HG02852 (cell line): ENCODE measurements at regions not wholly inside any gene's neighbourhood (a gene's known extent, or its start where the extent isn't known, plus 50 kb on each side); places are given as distances from the start of the nearest gene placed in this dataset.

Experiments
- ATAC-seq: cut with Tn5 transposase; IDR thresholded peaks from one replicate; pipeline ENCODE4 v1.9.1; 2021; ENCODE audit warnings: mild to moderate bottlenecking, moderate library complexity; ENCODE audit not compliant: unreplicated experiment

DNA sequence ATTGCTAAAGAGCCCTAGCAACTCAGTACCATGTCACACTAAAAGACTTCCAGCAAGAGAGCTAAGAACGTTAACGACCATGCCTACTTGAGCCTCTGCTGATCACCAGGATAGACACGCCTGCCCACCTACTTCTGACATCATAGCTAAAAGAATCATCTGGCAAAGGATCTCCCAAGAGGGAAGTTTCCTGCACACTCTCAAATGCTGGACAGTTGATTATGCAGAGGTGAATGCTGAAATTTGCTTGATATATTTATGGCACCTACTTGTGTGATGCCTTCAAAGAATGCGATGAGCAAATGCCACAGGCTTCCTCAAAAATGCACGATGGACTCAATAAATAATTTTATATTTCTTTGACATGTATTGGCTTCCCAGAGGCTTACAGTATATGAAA, 113.6 kb downstream of the GALC start:
- no peak for ATAC-seq

DNA sequence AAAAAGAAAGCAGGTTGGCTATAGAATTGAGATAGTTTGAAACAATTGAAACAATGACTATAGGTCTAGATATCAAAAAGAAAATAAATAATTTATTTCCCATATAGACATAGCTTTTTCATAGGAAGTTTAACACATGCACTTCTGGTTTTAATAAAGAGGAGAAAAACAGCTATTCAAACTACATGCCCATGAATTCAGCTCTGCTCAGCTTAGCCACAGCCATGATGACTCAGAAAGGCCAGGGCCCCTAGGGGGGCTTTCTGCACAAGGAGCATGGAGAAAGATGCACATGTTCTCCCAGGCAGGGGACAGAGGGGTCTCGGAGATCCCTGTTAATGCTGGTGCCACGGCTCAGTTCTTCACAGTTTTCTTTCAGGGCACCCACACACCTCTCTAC, 114.0 kb downstream of the GALC start:
- no peak for ATAC-seq

DNA sequence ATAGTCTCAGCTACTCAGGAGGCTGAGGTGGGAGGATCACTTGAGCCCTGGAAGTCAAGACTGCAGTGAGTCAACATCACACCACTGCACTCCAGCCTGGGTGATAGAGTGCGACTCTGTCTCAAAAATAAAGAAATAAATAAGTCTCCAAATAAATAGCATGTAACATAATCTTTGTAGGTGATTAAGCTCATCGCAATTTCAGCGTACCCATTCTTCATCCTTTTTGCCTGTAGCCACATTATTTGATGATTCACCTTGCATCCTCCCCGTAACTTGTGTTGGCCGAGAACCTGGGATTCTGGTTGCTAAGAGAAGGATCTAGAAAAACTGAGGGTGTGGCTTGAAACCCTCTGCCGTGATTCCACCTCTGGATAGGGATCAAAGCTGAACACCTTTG, 115.1 kb downstream of the GALC start:
- no peak for ATAC-seq

GRCh38 chr14:87874676-87875075, 118.3 kb downstream of the GALC start:
- ATAC-seq, result no peak

GRCh38 chr14:87873741-87874140, 119.2 kb downstream of the GALC start:
- ATAC-seq, result no peak

- peak; percentile 79 for ATAC-seq
Measured at GRCh38 chr14:87869619-87870583, 123.1 kb downstream of the GALC start.

DNA sequence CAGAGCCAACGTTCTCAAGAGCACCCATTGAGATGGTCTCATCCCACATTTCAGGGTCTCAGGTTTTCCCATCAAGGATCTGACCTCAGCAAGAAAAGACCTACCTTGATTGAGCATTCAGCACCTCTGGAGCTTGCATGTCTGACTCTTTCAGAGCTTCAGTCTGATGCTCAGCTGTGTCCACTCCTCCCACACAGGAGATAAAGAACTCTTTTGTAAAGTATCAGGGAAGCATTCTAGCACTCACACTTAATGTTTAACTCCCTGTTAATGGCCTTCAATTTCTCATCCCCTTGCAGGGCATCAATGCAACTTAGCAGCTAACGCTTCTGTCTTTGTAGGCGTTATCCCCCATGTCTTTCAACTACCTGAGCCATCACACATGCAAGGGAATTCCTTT, 124.1 kb downstream of the GALC start:
- ATAC-seq, result no peak

GRCh38 chr14:87866116-87866515, 126.9 kb downstream of the GALC start:
- no peak for ATAC-seq

DNA sequence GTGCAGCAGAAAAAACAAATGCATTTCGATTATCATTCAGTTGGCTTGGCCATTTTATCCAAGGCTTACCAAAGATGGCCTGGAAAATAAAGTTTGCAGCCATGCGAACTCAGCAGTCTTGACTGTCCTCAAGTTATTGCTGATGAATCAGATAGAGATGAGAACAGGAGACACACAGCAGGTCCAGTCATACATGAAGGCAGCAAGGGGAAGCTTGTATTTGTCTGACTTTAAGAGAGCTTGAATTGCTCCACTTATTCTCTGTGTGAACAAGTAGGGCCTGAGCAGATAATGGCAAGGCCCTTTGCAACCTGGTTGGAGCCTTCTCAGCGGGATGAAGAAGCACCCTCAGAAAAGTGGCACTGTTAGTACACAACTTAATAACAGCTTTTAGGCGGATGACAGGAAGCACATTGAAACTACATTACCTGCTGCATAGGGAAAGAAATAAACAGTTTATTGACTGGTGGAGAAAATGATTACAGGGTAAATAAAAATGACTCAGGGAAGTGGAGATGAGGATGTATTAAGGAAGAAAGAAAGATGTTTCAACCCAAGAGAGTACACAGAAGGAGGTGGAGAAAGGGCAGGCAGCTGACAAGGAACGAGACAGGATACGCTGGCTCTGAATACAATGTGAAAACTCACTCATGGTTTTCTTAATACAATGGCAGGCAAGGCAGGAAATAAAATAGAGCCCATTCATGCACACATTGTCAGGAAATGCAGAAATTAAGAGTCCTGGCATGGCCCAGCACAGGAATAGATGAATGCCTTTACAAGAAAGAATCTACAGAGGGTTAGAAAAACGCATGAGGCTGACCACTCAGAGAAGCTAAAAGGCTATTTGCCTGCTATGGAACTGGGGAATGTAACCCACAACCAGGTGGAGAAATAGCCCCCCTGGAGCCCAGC, 128.4 kb downstream of the GALC start:
- ATAC-seq, result no peak

DNA sequence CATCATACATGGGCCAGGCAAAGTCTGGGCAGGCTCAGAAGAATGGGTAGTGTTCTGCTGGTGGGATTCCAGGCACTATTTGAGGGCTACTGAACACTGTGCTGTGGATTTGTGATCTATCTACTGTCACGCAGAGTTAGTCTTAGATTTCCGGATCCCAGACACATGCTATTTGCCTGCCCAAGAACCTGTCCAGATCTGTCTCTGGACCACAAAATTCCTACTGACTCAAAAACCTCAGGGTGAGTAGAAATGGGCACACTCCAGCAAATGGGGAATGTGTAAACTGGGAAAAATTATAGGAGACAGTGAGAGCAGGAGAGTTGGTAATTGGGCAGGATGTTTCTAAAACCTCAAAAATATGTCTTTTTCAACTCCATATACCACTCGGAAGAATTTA, 129.9 kb downstream of the GALC start:
- no peak for ATAC-seq

DNA sequence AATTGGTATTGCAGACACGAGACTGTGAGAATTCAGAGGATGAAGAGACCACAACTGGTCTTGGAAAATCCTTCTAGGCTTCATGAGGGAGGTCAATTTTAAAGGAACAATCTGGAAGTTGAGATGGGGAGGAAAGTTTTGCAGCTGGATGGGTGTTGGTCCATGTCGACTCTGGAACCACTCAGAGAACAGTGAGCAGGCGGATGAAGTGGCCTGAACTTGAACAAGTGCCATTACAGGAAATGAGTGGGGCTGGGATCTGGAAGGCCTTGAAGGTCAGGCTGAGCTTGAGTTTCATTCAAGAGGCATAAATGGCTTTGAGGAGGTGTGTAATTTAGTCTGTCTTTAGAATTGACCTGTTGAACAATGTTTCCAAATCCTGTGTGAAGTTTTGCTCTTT, 140.9 kb downstream of the GALC start:
- ATAC-seq, result no peak

DNA sequence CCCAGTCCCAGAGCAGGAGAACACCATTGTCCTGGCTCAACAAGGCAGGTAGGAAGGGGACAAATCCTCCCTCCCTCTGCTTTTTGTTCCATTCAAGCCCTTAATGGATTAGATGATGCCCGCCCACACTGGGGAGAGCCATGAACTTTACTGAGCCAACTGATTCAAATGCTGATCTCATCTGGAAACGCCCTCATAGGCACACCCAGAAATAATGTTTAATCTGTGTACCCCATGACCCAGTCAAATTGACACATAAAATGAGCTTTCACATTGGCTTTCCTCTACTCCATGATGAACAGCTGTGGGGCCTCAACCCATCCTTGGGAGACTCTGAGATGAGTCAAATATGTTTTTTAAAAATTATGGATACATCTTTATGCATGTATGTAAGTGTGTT, 141.8 kb downstream of the GALC start:
- no peak for ATAC-seq

DNA sequence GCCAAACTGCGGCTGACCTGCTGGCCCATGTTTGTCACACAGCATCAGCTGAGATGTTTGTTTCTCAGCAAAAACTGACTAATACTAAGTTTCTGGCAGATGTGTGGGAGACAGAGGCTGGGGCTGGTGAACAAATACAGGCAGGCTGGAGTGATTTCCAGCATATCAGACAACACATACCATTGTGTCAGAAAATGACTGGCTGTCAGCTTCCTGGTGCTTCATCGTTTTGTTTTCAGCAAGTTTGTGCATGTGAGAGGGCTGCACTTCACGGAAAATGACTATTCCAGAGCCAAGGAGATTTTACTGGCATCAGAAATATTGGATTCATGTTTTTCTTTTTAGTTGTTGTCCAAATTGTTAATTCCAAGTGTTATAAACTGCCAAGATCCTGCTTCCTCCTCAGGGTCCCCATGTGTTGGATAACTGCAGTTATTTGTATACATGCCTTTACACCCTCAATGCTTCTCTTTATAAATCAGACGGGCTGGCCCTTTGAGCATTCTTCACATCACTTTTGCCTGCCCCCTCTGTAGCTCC, 145.7 kb downstream of the GALC start:
- no peak for ATAC-seq

DNA sequence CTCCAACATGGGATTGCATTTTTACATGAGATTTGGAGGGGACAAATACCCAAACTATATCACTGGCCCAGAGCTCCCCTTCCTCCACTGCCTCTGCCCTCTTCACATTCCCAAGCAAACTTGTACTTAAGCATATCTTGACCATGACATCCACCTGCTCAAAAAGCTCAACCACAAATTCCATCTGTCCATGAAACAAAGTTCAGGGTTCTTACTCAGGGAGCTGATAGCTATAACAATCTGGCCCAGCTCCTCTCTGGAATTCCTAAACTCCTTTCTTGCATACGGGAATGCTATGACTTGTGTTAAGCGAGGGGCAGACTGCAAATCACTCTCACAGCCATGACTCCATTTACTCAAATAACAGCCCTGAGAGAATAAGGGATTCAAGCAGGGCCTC, 152.1 kb downstream of the GALC start:
- no peak for ATAC-seq

DNA sequence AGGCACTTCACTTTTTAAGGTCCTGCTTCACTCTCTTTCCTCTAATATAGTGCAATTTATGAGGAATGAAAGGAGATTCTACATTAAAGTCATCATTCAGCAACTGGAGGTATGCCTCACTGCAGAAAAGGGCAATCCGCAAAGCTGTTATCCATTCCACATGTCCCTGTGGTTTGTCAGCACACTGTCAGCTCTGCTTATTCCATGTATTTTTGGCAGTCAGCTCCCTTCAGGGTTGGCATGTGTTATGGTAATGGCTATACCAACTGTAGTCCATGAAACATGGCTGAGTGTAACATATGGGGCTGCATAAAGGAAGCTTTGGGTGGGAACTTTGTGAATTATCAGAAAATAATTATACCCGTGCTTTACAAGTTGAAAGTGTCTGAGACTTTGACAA, 154.1 kb downstream of the GALC start:
- ATAC-seq, result no peak

DNA sequence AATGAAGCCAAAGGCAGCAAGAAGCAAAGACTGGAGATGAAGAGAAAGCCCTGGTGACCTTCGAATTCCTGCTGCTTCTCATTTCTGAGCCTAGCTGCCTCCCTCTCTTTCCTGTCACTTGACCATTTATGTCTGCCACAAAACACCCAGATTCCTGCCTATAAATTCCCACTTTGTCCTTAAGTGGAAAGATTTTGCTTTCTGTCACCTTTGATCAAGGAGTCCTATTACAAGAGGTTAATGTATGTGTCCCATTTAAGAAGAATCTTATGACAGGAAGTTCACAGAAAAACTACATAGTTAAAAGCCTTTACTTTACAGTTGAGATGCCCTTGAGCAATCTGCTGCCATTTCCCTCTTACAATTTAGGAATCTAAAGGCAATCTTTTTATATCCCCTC, 155.7 kb downstream of the GALC start:
- ATAC-seq, result no peak

DNA sequence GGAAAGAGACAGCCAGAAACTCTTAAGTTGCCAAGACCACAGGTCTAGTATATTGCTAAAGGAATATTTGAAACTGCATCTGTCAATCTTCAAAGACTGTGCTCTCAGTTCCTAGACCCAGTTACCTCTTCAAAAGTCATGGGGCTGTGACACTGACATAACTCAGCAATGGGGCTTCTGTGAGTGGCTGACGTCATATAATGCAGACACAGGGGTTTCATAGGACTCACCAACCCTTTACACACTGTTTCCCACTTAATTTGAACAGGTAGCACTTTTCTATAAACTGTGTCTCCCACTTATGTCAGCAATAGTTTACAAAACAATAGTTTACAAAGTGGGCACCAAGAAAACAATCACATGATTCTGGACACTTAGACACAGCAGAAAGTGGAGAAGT, 158.4 kb downstream of the GALC start:
- no peak for ATAC-seq

DNA sequence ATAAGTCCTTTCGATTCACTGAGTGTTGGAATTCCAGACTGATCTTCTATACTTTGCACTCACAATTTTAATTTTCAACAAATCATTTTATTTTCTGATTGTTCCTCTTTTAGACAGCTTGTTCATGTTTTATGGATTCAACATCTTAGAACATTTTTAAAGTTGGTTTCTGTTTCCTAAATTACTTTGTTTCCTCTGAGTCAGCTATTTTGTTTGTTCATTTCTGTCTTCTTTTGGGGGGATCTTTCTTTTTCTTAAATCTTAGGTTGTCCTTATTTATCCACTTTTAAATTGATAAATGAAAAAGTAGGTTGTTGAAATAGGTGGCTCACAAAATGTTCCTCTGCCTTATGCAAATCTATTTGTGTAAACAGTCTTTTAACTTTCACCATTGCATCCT, 160.0 kb downstream of the GALC start:
- no peak for ATAC-seq

DNA sequence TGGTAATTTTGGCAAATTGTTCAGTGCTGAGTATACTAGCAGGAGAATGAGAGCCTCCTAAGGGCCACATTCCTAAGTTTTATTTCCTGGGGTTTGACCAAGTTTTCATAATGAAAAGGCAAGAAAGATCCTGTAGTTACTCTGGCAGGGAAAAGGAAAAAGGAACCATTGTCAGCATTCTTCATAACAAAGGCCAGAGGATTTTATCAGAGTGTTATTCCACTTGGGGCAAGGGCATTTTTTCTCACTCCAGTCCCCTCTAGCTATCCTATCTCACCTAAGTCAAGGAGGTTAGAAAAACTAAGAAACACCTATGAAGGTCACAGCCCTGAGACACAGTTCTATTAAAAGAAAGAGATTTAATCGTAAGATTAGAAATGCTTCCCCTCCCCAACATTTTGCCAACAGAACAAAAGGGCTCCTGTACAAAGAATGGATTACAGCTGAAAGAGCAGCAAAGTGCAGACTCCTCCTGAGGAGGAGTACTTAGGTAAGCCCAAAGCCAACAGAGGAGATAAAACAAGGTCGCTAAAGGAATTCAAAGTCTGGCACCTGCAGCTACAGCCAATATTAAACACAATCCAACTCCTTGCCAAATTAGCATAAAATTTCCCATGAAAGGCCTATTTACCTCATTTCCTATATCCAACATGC, 162.4 kb downstream of the GALC start:
- no peak for ATAC-seq

DNA sequence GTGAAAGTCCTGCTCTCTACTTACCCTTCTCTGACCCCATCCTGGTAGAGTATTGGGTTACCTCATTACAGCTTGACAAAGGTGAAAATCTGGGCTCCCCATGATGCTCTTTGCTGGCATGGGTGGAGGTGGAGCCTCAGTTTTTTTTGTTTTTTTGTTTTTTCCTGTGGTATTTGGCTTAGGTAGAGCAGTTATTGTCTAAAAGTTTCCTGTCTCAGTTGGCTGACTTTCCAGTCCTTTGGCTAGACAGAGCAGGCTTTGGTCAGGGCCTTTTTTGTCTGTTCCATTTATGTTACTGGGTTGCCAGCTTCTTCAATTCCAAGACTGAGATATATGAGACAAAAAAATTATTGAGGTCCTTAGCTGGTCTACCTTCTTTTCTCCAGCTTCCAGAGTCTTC, 163.4 kb downstream of the GALC start:
- no peak for ATAC-seq

GRCh38 chr14:87824266-87824665, 168.7 kb downstream of the GALC start:
- ATAC-seq, result no peak
